ENCODE measurements at regions not wholly inside any gene's neighbourhood (a gene's known extent, or its start where the extent isn't known, plus 50 kb on each side); places are given as distances from the start of the nearest gene placed in this dataset.

DNA sequence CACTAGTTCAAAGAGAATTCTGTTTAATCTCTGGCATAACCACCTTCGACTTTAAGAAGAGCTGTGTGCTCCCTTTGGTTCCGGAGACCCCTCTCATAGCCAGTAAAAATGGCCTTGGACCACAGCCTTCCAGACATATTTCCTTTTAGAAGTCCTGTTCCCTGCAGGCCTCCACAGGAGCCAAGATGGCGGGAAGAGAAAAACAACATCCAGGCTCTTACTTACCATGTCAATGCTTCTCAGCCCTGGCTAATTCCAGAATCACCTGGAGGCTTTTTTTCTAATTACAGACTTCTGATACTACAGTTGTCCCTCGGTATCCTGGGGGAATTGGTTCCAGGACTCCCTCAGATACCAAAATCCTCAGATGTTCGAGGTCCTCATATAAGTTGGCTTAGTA, 362.5 kb downstream of the PBX1 start:
- Histone ChIP-seq H4K20me1 (ENCODE audit: control insufficient read depth, extremely low read depth, insufficient read depth, low read length) (no peaks in the 10 kb centered on the region), H3K4me2 (ENCODE audit: control insufficient read depth, extremely low read depth, insufficient read depth, low read depth, low read length) (no peak overlapping the region), H3K9me1 (ENCODE audit: control insufficient read depth, extremely low read depth, insufficient read depth, low read length) (no peaks in the 10 kb centered on the region), H3K27ac (ENCODE audit: control insufficient read depth, insufficient read depth, low read length) (no peak overlapping the region), H3K36me3 (ENCODE audit: control insufficient read depth in 2 of 2, extremely low read depth in 1 of 2, insufficient read depth in 2 of 2, low read length in 2 of 2) (no peaks in the 10 kb centered on the region), H3K79me2 (ENCODE audit: control insufficient read depth, insufficient read depth, low read length) (no peaks in the 10 kb centered on the region), H3K9me3 (ENCODE audit: control insufficient read depth, low read depth, low read length) (no peaks in the 10 kb centered on the region), H3K9ac (ENCODE audit: control insufficient read depth, extremely low read depth, insufficient read depth, low read length) (no peak overlapping the region), H3K27me3 (ENCODE audit: control insufficient read depth, extremely low read depth, insufficient read depth, low read length) (no peaks in the 10 kb centered on the region), H2AFZ (ENCODE audit: control insufficient read depth, low read length) (no peak overlapping the region), H3K4me3 (ENCODE audit: control insufficient read depth in 2 of 3, extremely low read depth in 1 of 3, insufficient read depth in 2 of 3, low read depth in 1 of 3, low read length in 3 of 3) (no peak overlapping the region), H3K4me1 (ENCODE audit: control insufficient read depth, extremely low read depth, insufficient read depth, low read length) (no peaks in the 10 kb centered on the region)
- dilution Hi-C loops (cut with MboI; ENCODE audit: extremely low pct_ligation_motif_present, low sequenced_read_pairs) = no loop called here
- FAIRE-seq = no peak
- DNase-seq (ENCODE audit: low read depth, low spot score) = no peak
- no peak for TF ChIP-seq EZH2 (IDR thresholded peaks at IDR 0.05; ENCODE audit: low read length)
- no peak for TF ChIP-seq CTCF (optimal IDR thresholded peaks at IDR 0.05 in 1 of 3, IDR thresholded peaks at IDR 0.05 in 1 of 3, conservative IDR thresholded peaks at IDR 0.05 in 1 of 3; ENCODE audit: extremely low read depth in 1 of 3, insufficient read depth in 2 of 3, low read length in 3 of 3)

DNA sequence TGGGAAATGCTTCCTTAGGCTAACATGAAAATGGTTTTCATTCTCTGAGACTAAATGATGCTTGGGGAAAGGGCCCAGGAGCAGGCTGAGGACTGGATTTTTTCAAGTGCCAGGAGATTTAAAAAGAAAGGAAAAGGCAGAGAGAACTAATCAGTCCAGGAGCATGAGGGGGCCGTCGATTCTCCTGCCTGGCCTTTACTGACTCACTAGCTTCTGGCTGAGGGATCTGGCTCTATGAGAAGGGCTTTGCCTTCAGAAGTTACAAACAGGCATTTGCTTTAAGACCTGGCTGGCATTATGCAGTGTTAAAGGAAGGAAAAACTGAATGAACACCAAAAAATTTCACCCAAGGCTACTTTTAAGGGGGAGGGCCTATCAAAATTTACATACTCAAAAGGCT, 359.2 kb downstream of the PBX1 start:
- no peaks in the 10 kb centered on the region for H3K27me3 ChIP-seq (ENCODE audit: control insufficient read depth, extremely low read depth, insufficient read depth, low read length)
- H3K4me2 ChIP-seq (ENCODE audit: control insufficient read depth, extremely low read depth, insufficient read depth, low read depth, low read length) = no peak overlapping the region
- H3K9ac ChIP-seq (ENCODE audit: control insufficient read depth, extremely low read depth, insufficient read depth, low read length) = no peak overlapping the region
- H3K9me1 ChIP-seq (ENCODE audit: control insufficient read depth, extremely low read depth, insufficient read depth, low read length) = no peaks in the 10 kb centered on the region
- H3K27ac ChIP-seq (ENCODE audit: control insufficient read depth, insufficient read depth, low read length) = no peak overlapping the region
- H3K4me3 ChIP-seq (ENCODE audit: control insufficient read depth in 2 of 3, extremely low read depth in 1 of 3, insufficient read depth in 2 of 3, low read depth in 1 of 3, low read length in 3 of 3) = no peak overlapping the region
- H3K9me3 ChIP-seq (ENCODE audit: control insufficient read depth, low read depth, low read length) = no peaks in the 10 kb centered on the region
- dilution Hi-C loops (cut with MboI; ENCODE audit: extremely low pct_ligation_motif_present, low sequenced_read_pairs) = no loop called here
- H4K20me1 ChIP-seq (ENCODE audit: control insufficient read depth, extremely low read depth, insufficient read depth, low read length) = no peaks in the 10 kb centered on the region
- H3K79me2 ChIP-seq (ENCODE audit: control insufficient read depth, insufficient read depth, low read length) = no peaks in the 10 kb centered on the region
- DNase-seq (ENCODE audit: low read depth, low spot score) (no peak), FAIRE-seq (no peak)
- no peaks in the 10 kb centered on the region for H3K36me3 ChIP-seq (ENCODE audit: control insufficient read depth in 2 of 2, extremely low read depth in 1 of 2, insufficient read depth in 2 of 2, low read length in 2 of 2)
- no peak overlapping the region for H2AFZ ChIP-seq (ENCODE audit: control insufficient read depth, low read length)
- TF ChIP-seq EZH2 (IDR thresholded peaks at IDR 0.05; ENCODE audit: low read length) (no peak), CTCF (optimal IDR thresholded peaks at IDR 0.05 in 1 of 3, IDR thresholded peaks at IDR 0.05 in 1 of 3, conservative IDR thresholded peaks at IDR 0.05 in 1 of 3; ENCODE audit: extremely low read depth in 1 of 3, insufficient read depth in 2 of 3, low read length in 3 of 3) (no peak)
- H3K4me1 ChIP-seq (ENCODE audit: control insufficient read depth, extremely low read depth, insufficient read depth, low read length) = no peaks in the 10 kb centered on the region

All from keratinocyte (primary cell).